ENCODE measurements at regions not wholly inside any gene's neighbourhood (a gene's known extent, or its start where the extent isn't known, plus 50 kb on each side); places are given as distances from the start of the nearest gene placed in this dataset.

- no peak for TF ChIP-seq CTCF (IDR thresholded peaks at IDR 0.05)
- TF ChIP-seq POLR2A (IDR thresholded peaks at IDR 0.05): no peak
Measured at GRCh38 chr9:30915451-30915850, 1469.0 kb upstream of the ACO1 start.

Measured in lower leg skin (tissue), 3 donors.